ENCODE measurements at regions not wholly inside any gene's neighbourhood (a gene's known extent, or its start where the extent isn't known, plus 50 kb on each side); places are given as distances from the start of the nearest gene placed in this dataset.

DNA sequence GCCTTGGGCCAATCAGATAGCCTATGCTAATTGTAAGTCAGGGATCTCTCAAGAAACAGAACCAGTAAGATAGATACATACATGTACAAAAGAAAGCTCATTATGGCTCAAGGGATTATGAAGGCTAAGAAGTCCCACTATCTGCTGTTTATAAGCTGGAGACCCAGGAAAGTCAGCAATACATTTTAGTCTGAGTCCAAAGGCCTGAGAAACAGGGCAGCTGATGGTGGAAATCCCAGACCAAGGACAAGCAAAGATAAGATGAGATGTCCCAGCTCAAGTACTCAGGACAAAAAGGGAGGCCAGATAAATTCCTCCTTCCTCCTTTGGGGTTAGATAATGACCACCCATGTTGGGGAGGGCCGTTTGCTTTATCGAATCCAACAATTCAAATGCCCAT, 269.9 kb downstream of the AJAP1 start:
- no peak for FAIRE-seq

DNA sequence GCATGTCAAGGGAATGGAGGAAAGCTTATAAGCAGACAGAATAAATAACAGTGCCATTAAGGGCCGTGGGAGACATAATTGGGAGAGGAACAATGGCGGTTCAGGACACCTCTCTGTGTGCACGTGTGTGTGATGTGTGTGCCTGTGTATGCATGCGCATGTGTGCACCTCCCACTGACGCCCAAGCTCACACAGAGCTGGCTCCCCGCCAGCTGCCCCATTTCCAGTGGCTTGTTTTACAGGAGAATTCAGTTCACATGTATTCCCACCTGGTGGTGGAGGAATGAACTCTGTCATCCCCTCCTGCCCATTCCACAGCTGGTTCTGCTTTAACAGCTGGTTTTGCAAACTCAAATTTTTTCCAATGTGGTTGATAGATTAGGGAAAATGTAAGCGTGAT, 262.2 kb downstream of the AJAP1 start:
- Histone ChIP-seq H3K9me3 (ENCODE audit: control insufficient read depth in 2 of 3, insufficient read depth in 1 of 3, low read length in 3 of 3) (no peaks in the 10 kb centered on the region), H3K4me1 (ENCODE audit: control insufficient read depth in 2 of 3, insufficient read depth in 2 of 3, low read depth in 1 of 3, low read length in 3 of 3) (no peaks in the 10 kb centered on the region), H3K9ac (ENCODE audit: low read length in 3 of 3) (no peak overlapping the region), H3K27me3 (ENCODE audit: control insufficient read depth, insufficient read depth, low read length) (no peaks in the 10 kb centered on the region), H3K27ac (ENCODE audit: low read depth in 2 of 2, low read length in 2 of 2) (no peak overlapping the region), H3K36me3 (ENCODE audit: control insufficient read depth in 2 of 3, insufficient read depth in 3 of 3, low read length in 3 of 3) (no peaks in the 10 kb centered on the region), H3K4me3 (ENCODE audit: low read length in 3 of 3) (no peak overlapping the region)
- DNase-seq (no peak), FAIRE-seq (no peak)
- intact Hi-C loops (cut with DNase I): no loop called here
- TF ChIP-seq, protein P1, sequence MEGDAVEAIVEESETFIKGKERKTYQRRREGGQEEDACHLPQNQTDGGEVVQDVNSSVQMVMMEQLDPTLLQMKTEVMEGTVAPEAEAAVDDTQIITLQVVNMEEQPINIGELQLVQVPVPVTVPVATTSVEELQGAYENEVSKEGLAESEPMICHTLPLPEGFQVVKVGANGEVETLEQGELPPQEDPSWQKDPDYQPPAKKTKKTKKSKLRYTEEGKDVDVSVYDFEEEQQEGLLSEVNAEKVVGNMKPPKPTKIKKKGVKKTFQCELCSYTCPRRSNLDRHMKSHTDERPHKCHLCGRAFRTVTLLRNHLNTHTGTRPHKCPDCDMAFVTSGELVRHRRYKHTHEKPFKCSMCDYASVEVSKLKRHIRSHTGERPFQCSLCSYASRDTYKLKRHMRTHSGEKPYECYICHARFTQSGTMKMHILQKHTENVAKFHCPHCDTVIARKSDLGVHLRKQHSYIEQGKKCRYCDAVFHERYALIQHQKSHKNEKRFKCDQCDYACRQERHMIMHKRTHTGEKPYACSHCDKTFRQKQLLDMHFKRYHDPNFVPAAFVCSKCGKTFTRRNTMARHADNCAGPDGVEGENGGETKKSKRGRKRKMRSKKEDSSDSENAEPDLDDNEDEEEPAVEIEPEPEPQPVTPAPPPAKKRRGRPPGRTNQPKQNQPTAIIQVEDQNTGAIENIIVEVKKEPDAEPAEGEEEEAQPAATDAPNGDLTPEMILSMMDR (IDR thresholded peaks at IDR 0.05; ENCODE audit: borderline replicate concordance, extremely low read depth, insufficient read depth): no peak

More for the DNA sequence above, 269.9 kb downstream of the AJAP1 start:
- no peak overlapping the region for H3K27ac ChIP-seq (ENCODE audit: low read depth in 2 of 2, low read length in 2 of 2)
- TF ChIP-seq, protein P1 (IDR thresholded peaks at IDR 0.05; ENCODE audit: borderline replicate concordance, extremely low read depth, insufficient read depth): no peak
- no peaks in the 10 kb centered on the region for H3K27me3 ChIP-seq (ENCODE audit: control insufficient read depth, insufficient read depth, low read length)
- intact Hi-C loops (cut with DNase I): no loop called here
- no peak for DNase-seq
- no peaks in the 10 kb centered on the region for H3K36me3 ChIP-seq (ENCODE audit: control insufficient read depth in 2 of 3, insufficient read depth in 3 of 3, low read length in 3 of 3)
- no peak overlapping the region for H3K9ac ChIP-seq (ENCODE audit: low read length in 3 of 3)
- H3K9me3 ChIP-seq (ENCODE audit: control insufficient read depth in 2 of 3, insufficient read depth in 1 of 3, low read length in 3 of 3): no peaks in the 10 kb centered on the region
- H3K4me3 ChIP-seq (ENCODE audit: low read length in 3 of 3): no peak overlapping the region
- no peaks in the 10 kb centered on the region for H3K4me1 ChIP-seq (ENCODE audit: control insufficient read depth in 2 of 3, insufficient read depth in 2 of 3, low read depth in 1 of 3, low read length in 3 of 3)

DNA sequence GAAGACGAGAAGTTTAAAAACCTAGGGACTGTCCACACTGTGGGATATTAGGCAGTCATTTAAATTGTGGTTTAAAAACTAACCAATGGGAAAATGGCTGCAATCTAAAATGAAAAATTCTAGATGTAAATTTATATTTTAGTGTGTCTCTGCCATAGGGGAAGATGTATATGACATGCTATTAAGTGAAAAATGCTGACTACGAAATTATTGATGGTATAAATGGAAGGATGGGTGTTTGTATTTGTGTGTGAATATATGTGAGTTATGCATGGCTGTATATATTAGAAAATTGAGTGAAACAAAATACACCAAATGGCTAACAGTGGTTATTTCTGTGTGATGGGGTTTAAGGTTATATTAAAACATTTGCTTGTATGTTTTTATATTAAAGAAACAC, 260.7 kb downstream of the AJAP1 start:
- intact Hi-C loops (cut with DNase I): no loop called here
- H3K27ac ChIP-seq (ENCODE audit: low read depth in 2 of 2, low read length in 2 of 2): no peak overlapping the region

More for the DNA sequence above, 260.7 kb downstream of the AJAP1 start:
- TF ChIP-seq, protein P1 (IDR thresholded peaks at IDR 0.05; ENCODE audit: borderline replicate concordance, extremely low read depth, insufficient read depth): no peak
- Histone ChIP-seq H3K4me3 (ENCODE audit: low read length in 3 of 3) (no peak overlapping the region), H3K4me1 (ENCODE audit: control insufficient read depth in 2 of 3, insufficient read depth in 2 of 3, low read depth in 1 of 3, low read length in 3 of 3) (no peaks in the 10 kb centered on the region), H3K27me3 (ENCODE audit: control insufficient read depth, insufficient read depth, low read length) (no peaks in the 10 kb centered on the region), H3K9ac (ENCODE audit: low read length in 3 of 3) (no peak overlapping the region), H3K9me3 (ENCODE audit: control insufficient read depth in 2 of 3, insufficient read depth in 1 of 3, low read length in 3 of 3) (peaks cover 0 to 4% (median 0%) of the 10 kb centered on the region in 3 donors), H3K36me3 (ENCODE audit: control insufficient read depth in 2 of 3, insufficient read depth in 3 of 3, low read length in 3 of 3) (no peaks in the 10 kb centered on the region)
- FAIRE-seq: no peak
- no peak for DNase-seq
